Kidney (tissue), 13 donors: ENCODE measurements at regions not wholly inside any gene's neighbourhood (a gene's known extent, or its start where the extent isn't known, plus 50 kb on each side); places are given as distances from the start of the nearest gene placed in this dataset.

Source experiments
- DNase-seq, 5 donors: peaks; one replicate each; pipeline ENCODE4 v3.0.0-alpha.2; 2013 to 2020
- FAIRE-seq: peaks from 2 replicates; lab custom pipeline; 2012; peaks lifted over from hg19 to GRCh38; lab: Jason Lieb, UNC
- H3K27ac ChIP-seq, 2 donors: one replicate each; pipeline ENCODE4 v1.7.0; 2013; ENCODE audit warnings: low read depth in 2 of 2, low read length in 2 of 2, inconsistent platforms in 1 of 2
- H3K27me3 ChIP-seq: one replicate; pipeline ENCODE4 v1.7.1; 2013; ENCODE audit warnings: low read length, inconsistent platforms; ENCODE audit not compliant: control insufficient read depth, insufficient read depth
- H3K36me3 ChIP-seq, 3 donors: one replicate each; pipeline versions ENCODE4 v1.7.0 to v1.7.1; 2013; ENCODE audit warnings: low read length in 3 of 3, control low read depth in 1 of 3, inconsistent platforms in 1 of 3; ENCODE audit not compliant: insufficient read depth in 3 of 3, control insufficient read depth in 2 of 3
- H3K4me1 ChIP-seq, 3 donors: one replicate each; pipeline versions ENCODE4 v1.7.0 to v1.7.1; 2013; ENCODE audit warnings: low read length in 3 of 3, inconsistent platforms in 1 of 3, low read depth in 1 of 3; ENCODE audit not compliant: control insufficient read depth in 2 of 3, insufficient read depth in 2 of 3
- H3K4me3 ChIP-seq, 3 donors: one replicate each; pipeline versions ENCODE4 v1.7.0 to v1.8.1; 2013; ENCODE audit warnings: low read length in 3 of 3, control low read depth in 1 of 3, inconsistent platforms in 1 of 3
- H3K9ac ChIP-seq, 3 donors: one replicate each; pipeline versions ENCODE4 v1.7.0 to v1.7.1; 2013; ENCODE audit warnings: low read length in 3 of 3, control low read depth in 1 of 3, inconsistent platforms in 1 of 3
- H3K9me3 ChIP-seq, 3 donors: one replicate each; pipeline versions ENCODE4 v1.7.0 to v1.7.1; 2013; ENCODE audit warnings: low read length in 3 of 3, control low read depth in 1 of 3, inconsistent platforms in 1 of 3; ENCODE audit not compliant: control insufficient read depth in 2 of 3, insufficient read depth in 1 of 3
- CTCF ChIP-seq: IDR thresholded peaks from 3 replicates; pipeline ENCODE4 v1.5.1; 2012; ENCODE audit warnings: mild to moderate bottlenecking, moderate library complexity, borderline replicate concordance; ENCODE audit not compliant: insufficient read depth; ENCODE audit errors: extremely low read depth
- intact Hi-C: fragments of 100-400 bp; cut with DNase I; formaldehyde crosslinking; loops from one replicate; pipeline ENCODE4 v1.11.1; 2022
- donor health status: control.
- donor health status: control.
- donor health status: control.
- donor health status: control.
- donor health status: control.
- donor health status: DM: yes; HTN: yes; CAD: no.
- donor health status: Normal renal cell carcinoma (clear cell type).

GRCh38 chr17:22300731-22301352 lies 608.5 kb downstream of the KCNJ18 start:
- no peaks in the 10 kb centered on the region for H3K4me1 ChIP-seq
- no peak overlapping the region for H3K27ac ChIP-seq
- no peak overlapping the region for H3K4me3 ChIP-seq
- FAIRE-seq (no peak), DNase-seq (no peak)
- no peak overlapping the region for H3K9ac ChIP-seq
- no peak for TF ChIP-seq CTCF
- intact Hi-C loops = no loop called here
- H3K9me3 ChIP-seq = peaks cover 0 to 6% (median 3%) of the 10 kb centered on the region in 3 donors
- H3K36me3 ChIP-seq = no peaks in the 10 kb centered on the region
- H3K27me3 ChIP-seq = no peaks in the 10 kb centered on the region

- intact Hi-C loops = no loop called here
- peaks cover 0 to 6% (median 3%) of the 10 kb centered on the region in 3 donors for H3K9me3 ChIP-seq
- no peak for TF ChIP-seq CTCF
Observed at GRCh38 chr17:22301353-22301745, 609.0 kb downstream of the KCNJ18 start.

GRCh38 chr17:22303096-22303495 lies 610.8 kb downstream of the KCNJ18 start:
- Histone ChIP-seq H3K9ac (no peak overlapping the region), H3K36me3 (no peaks in the 10 kb centered on the region), H3K27me3 (no peaks in the 10 kb centered on the region), H3K27ac (no peak overlapping the region), H3K9me3 (peaks cover 0 to 6% (median 3%) of the 10 kb centered on the region in 3 donors), H3K4me3 (no peak overlapping the region), H3K4me1 (no peaks in the 10 kb centered on the region)
- DNase-seq (no peak), FAIRE-seq (no peak)
- no peak for TF ChIP-seq CTCF
- intact Hi-C loops = no loop called here

More at GRCh38 chr17:22301353-22301745, 609.0 kb downstream of the KCNJ18 start:
- Histone ChIP-seq H3K4me3 (no peak overlapping the region), H3K27me3 (no peaks in the 10 kb centered on the region), H3K27ac (no peak overlapping the region), H3K9ac (no peak overlapping the region), H3K4me1 (no peaks in the 10 kb centered on the region), H3K36me3 (no peaks in the 10 kb centered on the region)
- DNase-seq (no peak), FAIRE-seq (no peak)

GRCh38 chr17:22303865-22304264 lies 611.5 kb downstream of the KCNJ18 start:
- no peaks in the 10 kb centered on the region for H3K36me3 ChIP-seq
- TF ChIP-seq CTCF = no peak
- H3K9me3 ChIP-seq = peaks cover 0 to 6% (median 3%) of the 10 kb centered on the region in 3 donors
- H3K4me3 ChIP-seq = no peak overlapping the region
- no peak for DNase-seq
- H3K27me3 ChIP-seq = no peaks in the 10 kb centered on the region
- FAIRE-seq = no peak
- H3K27ac ChIP-seq = no peak overlapping the region
- intact Hi-C loops = no loop called here
- no peak overlapping the region for H3K9ac ChIP-seq
- no peaks in the 10 kb centered on the region for H3K4me1 ChIP-seq
